ENCODE measurements at regions not wholly inside any gene's neighbourhood (a gene's known extent, or its start where the extent isn't known, plus 50 kb on each side); places are given as distances from the start of the nearest gene placed in this dataset.

DNA sequence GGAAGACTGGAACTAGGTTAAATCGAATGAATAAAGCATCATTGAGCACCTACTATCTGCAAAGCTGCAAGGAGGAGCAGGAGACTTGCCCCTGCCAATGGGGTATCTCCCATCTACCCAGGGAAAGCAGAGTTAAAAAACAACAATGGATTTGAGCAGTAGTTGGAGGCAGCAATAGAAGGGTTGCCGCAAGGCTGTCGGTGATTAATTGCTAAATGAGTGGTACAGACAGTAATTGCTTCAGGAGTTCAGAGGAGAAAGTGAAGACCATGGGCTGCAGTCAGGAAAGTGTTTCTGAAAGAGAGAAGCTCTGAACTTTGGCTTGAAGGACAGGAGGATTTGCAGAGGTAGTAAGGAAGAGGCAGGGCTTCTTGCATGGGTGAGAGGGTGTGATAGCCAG is 152.9 kb downstream of the ACTL8 start:
- DNase-seq: no peak

DNA sequence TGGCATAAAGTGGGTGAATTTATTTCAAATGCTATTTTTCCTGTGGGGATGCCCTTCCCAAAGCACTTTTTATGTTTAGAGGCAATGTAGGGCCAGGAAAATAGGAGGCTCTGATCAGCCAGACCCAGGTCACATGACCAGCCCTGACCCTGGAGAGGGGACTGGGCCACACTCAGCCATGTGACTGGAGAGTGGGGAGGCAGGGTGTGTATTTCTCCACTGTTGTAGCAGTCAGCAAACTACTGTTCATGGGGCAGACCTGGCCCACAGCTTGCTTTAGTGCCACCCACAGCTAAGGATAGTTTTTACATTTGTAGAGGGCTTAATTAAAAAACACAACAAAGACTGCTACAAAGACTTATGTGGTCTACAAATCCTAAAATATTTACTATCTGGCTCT is 153.8 kb downstream of the ACTL8 start:
- DNase-seq: no peak

DNA sequence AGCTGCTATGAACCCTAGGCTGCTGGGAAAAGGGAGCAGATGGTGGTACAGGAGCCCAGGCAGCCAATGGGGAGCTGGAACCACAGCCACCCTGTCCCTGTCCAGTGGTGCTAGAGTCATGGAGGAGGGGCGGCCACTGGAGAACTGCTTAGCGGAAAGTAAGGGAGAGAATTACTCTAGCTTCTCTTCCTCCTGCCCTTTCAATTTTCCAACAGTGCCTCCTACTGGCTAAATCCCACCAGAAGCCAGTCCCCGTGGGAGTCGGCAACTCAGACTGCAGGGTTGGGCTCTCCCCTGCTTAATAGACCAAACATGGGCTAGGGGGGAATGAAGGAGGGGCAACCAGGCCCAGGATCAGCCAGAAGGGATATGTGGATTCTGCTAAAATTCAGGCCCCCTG is 154.5 kb downstream of the ACTL8 start:
- peak; percentile 21 for DNase-seq

DNA sequence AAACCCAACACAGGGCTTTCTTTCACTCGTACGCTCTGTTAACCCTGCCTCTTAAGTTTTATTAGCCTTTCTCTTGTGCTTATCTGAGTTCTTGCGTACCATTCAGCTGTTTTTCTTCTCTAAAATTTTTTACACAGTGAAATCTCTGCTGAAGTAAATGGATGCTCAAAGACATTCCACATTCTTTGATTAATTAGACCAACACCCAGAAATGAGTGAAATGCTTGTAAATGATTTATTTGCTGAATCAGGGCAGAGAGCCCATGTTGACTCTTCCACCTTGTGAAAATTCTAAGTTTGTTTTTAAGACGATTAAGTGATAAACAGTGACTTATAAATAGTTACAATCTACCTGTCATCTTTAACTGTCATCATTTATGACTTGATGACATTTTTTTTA is 156.7 kb downstream of the ACTL8 start:
- DNase-seq: no peak

DNA sequence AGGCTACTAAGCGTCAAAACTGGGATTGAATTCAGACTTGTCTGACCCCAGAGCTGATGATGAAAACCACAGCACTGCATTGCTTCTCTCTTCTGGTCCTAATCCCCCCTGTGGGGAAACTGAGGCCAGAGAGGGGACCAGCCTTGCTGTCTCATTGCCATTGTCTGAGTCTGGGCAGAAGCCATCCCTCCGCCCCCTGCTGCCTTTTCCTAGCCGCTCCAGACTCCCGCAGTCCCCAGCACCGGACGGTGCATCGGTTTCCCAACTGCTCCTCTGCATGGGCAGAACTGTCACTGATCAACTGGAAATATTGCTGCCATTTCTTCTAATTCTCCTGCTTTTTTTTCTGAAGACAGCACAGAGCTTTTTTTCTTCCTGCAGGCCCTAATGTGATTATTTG is 157.4 kb downstream of the ACTL8 start:
- DNase-seq: no peak

DNA sequence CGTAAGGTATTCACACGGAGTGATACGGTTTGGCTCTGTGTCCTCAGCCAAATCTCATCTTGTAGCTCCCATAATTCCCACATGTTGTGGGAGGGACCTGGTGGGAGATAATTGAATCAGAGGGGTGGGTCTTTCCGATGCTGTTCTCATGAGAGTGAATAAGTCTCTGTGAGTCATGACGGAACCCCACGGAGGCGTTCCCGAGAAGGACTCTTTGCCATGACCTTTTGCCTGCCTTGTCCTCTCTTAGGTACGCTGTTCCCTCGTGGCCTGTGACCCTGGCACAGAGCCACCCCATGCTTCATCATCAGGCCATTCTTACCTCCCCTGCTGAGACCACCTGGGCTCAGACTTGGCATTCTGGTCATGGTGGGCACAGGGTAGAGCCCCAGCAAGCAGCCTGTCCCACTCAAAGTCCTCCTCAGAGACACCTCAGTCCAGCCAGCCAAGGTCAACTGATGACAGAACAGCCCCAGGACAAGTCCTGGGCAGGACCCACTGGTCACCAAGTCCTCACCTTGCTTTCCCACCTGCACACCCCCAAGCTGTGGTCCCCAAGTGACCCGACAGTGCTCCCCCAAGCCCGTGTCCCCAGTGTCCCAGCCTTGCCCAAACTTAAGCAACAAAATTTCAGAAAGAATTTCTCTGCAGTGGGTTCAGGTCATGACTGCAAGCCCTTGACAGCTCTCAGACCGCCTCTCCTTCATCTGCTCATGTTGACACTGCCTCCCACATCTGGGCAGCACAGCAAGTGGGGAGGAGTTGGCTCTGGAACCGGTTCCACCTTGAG is 158.4 kb downstream of the ACTL8 start:
- DNase-seq: no peak

DNA sequence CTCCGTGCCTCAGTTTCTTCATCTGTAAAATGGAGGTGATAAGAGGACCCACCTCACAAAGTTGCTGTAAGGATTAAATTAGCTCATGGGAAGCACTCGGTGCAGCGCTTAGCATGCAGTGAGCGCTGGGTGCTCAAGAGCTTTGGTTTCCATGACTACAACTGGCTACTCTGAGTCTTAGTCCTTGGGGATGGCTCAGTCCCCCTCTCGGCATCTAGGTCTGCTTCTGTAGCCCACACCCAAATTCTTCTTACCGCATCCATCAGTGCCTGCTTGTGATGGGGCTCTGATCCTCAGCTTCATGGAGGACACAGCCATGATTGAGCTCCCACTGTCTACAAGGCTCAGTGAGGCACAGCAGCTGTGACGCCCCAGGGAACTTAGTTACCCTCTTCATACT is 159.0 kb downstream of the ACTL8 start:
- DNase-seq: no peak

DNA sequence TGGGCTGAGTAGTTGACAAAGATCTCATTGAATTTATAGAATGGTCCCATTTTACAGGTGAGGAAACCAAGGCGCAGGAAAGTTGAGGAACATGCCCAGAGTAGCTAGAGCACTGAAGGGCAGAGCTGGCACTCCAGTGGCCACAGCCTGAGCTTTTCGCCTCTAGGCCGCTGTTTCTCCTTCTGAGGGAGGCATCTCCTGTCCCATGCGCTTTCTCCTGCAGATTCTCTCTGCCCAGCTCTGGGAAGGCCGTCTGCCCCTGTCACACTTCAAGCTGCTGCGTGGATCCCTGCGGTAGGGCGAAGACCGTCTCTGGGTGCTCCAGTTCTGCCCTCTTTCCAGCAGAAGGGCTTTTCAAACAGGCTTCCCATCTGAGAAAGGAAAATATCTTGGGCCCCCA is 159.9 kb downstream of the ACTL8 start:
- no peak for DNase-seq

DNA sequence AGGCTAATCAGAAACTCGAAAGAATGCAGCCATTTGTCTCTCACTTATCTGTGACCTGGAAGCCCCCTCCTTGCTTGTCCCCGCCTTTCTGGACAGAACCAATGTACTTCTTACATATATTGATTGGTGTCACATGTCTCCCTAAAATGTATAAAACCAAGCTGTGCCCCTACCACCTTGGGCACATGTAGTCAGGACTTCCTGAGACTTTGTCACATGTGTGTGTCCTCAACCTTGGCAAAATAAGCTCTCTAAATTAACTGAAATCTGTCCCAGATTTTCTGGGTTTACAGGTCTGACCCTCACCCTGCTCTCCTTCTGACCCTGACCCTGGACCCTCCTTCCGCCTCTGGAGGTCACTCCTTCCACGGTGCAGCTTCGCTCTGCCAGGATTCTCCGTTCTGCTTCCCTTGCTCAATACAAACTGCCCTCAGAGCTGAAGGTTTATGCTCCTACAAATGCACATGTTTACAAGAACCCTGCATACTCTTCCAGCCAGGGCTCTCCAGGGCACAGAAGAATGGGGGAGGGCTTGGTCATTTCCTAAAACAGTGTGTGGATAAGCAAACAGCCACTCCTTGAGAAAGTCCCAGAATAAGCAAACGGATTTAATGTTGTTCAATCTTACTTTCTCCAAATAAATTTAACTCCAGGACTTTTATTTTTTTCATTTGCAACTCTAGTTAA is 160.5 kb downstream of the ACTL8 start:
- DNase-seq: no peak

DNA sequence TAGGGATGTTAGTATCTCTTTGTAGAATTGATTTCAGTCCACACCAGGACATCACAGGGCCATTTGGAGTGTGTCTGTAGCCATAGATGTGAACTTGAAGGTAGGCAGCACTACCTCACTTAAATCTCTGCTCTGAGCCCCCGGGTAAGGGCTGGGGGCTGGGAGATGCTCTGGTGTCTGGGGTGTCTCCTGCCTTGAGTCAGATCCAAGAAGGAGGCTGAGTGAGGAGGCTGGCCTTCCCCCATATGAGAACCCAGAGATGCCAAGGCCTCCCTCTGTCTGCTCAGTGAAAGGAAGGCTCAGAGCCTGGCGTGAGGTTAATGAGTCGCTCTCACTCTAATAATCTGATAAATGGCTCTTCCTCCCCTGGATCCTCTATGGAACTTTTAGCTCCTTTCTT is 161.6 kb downstream of the ACTL8 start:
- DNase-seq: no peak

DNA sequence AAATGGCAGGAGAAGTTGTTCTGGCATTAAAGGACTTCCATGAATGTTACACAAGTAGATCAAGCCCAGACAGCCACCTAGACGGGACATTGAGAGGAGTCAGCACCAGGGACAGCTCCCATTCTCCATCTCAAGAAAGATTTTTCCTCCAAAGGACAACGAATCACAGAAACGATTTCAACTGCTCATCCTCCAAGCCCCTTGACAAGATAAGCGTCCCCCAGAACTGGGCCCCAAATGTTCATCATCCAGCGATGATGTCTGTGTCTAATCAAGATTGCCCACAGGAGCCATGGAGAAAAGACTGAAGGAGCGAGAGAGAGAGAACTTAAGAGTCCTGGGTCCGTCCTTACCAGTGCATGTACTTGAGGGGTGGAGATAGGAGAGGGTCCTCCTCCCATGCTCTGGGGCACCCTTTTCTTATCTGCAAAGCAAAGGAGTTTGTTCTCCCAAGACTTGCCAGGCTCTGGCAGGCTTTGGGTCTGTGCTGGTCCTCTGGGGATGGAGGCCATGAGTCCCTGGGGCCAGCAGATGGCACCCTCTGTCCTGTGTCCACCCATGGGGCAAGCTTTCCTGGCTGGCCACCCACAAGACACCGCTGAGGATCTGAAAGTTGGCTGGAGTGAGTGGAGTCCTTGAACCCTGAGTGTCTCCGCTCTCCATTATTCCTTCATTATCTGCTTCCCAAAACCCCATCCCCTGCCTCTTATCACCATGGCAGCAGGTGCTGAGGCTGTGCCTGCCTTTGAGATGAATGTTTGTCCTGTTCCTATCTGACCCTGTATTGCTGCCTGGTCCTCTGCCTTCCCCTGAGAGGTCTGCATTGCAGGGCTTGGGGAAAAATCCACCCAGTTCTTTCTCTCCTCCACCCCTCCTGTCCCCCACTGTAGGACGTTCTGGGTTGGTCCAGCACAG is 164.6 kb downstream of the ACTL8 start:
- peak; percentile 47 for DNase-seq

DNA sequence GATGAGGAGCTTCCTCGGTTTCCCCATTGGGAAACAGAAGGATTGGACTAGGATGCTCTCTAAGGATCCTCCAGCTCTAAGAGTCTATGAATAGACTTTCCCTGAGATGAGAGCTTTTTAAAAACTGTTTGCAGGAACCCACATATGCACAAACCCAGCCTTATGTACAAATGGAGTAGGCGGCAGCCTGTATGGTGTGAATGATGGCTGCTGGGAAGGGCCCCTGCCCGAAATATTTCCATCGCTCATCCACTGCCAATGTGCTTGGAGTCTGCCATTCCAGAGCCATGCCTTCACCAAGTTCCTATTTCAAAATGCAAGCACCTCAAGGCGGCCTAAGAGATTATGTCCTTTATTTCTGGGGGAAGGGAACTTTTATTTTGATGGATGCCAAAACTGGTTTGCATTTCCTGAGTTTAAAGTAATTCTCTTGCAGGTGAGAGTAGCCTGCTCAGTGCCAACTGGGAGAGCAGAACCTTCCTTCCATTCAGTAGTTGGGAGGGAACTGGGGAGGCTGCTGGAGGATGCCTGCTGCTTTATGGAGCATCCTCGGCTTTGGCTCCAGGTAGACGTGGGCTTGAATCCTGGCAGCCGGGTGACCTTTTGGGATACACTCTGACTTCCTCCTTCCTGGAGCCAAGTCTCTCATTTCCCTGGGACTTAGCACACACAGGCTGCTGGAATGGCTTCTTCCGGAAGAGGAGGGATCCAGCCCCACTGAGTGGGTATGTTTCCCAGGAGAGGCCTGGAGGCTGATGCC is 165.9 kb downstream of the ACTL8 start:
- no peak for DNase-seq

DNA sequence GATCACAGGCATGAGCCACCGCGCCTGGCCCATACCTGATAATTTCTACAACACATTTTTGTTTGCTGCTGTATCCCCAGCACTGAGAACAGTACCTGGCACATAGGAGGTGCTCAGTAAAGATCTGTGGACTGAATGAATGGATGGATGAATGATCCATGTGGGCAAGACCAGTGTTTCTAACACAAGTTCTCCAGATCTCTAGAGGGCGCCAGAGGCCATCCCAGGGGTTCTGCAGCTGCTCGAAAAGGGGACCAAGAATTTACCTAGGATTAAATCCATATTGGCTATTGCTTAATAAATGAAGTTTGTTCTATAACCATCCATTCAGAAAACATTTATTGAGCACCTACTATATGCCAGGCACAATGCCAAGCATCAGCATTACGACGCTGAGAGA is 167.7 kb downstream of the ACTL8 start:
- DNase-seq: peak; percentile 25

DNA sequence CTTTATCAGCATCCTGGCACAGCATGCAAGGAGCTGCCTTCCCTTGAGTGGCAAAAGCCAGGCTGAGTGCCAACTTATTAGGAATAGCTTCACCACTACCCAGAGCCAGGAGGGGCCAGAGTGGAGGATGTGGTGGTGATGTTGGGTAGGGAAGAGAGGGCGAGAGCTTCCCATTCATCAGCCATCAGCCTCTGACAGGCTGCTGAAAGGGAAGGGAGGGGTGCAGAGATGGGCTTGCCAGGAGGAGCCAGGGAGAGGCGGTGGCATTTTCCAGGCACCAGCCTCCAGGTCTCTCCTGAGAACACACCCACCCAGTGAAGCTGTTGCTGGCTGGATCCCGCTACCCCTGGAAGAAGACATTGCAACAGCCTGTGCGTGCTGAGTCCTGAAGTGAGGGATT is 168.5 kb downstream of the ACTL8 start:
- DNase-seq: no peak

DNA sequence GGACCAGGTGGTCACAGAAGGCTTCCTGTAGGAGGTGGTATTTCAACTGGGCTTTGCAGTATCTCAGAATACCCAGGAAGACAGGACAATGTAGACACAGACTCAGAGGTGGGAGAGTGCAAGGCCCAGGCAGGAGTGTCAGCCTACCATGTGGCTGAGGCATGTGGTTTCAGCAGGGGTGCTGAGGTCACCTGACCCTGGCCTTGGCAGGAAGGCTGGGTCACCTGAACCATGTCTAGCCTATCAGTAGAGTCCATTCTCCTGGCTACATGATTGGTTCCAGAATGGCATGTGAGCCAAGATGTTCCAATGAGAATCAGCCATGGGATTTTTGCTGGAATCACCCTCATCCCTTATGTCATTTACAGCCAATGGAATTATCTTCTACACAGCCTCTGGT is 169.4 kb downstream of the ACTL8 start:
- no peak for DNase-seq

DNA sequence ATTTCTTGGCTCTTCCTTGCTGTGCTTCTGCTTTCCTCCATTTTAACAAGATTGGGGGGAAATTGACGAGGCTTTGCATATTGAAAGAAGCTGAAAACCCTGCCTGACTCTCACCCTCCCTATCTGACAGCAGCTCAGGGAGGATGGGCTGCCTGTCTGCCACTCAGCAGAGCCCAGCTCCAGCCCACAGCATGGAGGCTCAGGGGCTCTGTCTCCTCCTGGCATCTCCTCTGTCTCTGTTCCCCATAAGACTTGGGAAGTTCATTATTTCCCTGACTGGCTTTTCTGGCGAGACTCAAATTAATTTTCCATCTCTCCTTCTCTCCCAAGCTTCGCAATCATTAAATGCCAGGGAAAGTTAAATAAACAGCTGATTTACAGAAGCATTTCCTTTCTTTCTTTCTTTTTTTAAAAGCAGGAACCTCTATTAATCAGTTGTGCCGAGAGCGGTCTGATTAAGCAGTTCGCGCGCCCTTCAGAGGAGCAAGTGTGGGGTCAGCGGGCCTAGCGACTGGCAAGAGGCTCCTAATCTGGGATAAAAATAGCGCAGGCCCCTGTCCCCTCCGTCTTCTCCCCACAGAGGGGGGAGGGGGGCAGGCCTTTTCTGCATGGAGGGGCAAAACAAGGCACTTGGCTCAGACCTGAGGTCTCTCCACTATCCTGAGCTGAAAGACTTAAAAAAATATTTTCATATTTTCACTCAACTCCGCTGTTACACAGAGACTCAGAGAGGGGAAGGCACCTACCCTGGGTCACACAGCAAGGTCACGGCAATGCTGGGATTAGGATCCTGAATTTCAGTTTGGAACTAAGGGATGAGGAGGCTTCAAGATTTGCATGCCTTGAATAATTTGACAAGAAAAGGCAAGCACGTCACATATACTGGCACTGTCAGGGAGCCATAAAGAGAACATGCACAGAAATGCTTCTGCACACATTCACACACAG is 170.4 kb downstream of the ACTL8 start:
- no peak for DNase-seq

DNA sequence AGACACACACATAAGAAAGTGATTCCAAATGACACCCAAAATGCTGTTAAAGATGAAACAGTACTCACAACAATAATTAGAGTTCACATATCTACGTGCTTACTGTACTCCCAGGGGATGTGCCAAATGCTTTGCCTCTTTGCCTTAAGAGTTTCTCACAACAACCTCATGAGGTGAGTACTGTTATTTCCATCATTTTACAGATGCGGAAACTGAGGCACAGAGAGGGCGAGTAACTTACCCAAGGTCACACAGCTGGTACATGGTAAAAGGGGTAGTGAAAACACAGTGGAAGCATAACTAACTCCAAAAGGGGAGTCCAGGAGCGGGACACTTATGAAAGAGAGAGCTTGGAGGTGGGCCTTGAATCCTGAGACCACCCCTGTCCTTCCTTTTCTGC is 171.8 kb downstream of the ACTL8 start:
- no peak for DNase-seq

DNA sequence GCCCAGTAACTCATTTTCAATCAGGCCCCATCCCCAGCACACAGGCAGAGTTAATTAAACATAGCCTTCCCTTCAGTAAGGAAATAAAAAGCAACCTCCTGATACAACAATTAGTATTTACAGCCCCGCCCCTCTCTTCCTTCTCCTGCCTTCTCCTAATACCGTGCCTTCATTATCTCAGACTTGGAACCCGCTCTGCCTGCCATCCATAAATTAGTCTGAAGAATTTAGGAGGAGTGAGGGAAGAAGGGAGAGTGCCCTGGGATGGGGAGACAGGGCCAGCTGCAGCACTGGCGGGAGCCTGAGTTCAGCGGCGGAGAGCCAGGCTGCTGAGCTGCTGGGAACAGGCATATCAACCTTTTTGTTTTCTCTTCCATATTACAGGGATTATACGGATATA is 172.8 kb downstream of the ACTL8 start:
- DNase-seq: no peak

DNA sequence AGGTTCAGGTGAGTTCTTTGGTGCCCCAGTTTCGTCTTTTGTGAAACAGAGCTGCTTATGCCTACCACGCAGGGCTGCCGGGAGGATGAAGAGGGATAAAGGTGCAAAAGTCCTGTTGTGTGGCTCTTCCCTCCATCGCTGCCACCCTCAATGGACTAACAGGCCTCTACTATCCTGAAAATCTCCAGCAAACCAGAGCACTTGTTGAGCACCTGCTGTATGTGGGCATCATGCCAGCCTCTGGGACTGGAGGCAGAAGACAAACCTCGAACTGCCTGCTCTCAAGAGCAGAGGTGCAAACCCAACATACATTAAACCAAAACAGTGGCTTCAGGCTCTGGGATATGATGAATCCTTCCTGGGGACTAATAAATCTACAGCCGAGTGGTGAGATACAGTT is 174.1 kb downstream of the ACTL8 start:
- DNase-seq: no peak

DNA sequence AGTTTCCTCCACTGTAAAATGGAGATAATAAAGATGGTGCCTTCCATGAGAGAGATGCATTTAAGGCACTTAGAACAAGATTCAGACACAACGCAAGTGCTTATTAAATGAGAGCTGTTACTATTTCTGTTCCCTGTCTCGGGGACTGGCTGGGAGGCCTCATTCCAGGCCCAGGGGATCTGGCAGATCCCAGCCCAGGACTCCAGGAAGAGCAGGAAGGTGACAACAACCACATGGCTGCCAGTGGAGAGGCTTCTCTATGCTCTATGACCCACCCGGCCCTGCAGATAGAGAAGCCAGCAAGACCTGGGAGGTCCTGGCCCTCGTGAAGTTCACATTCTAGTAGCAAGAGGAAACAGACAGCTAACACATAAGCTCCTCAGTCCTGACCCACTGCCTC is 175.5 kb downstream of the ACTL8 start:
- no peak for DNase-seq

DNA sequence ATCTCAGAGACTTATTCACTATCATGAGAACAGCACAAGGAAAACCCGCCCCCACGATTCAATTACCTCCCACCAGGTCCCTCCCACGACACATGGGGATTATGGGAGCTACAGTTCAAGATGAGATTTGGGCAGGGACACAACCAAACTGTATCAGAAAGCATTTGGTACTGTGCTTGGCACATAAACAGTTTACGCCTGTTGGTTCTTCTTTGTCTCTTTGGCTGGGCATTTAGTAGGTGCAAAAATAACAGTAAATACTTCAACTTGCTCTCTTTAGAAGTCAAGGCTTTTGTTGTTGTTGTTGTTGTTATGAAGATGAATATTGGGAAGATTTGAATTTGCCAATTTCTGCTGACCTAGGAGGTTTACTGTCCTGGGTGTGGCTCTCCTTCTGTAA is 175.4 kb upstream of the IGSF21 start:
- DNase-seq: no peak

DNA sequence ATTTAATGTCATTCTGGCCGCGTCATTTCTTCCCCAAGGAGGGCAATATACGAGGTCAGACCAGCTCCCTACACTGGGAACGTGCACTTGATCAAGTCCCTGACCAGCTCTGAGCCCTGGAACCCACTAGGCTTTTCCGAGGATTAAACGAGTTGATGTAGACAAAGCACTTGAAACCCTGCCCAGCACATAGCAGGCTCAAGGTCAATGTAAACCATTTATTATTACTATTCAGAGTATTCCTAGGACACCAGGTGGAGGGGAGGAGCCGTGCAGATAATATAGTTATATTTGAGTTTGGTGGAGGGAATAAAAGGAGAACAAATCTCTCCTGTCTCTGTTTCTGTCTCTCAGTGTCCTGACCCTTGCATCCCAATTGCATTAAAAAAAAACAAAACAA is 174.1 kb upstream of the IGSF21 start:
- DNase-seq: no peak

All from fibroblast of upper back skin (primary cell).